ENCODE measurements at regions not wholly inside any gene's neighbourhood (a gene's known extent, or its start where the extent isn't known, plus 50 kb on each side); places are given as distances from the start of the nearest gene placed in this dataset.
"Not testable (repeated sequence)": the region's sequence is repeated elsewhere in the genome, so short reads cannot be mapped to it uniquely, and the experiment has no call there.

GRCh38 chr10:25100141-25100540 lies 74.7 kb upstream of the GPR158 start:
- TF ChIP-seq POLR2AphosphoS5 (IDR thresholded peaks at IDR 0.05; ENCODE audit: low read depth, low read length) (no peak), PAX5 (IDR thresholded peaks at IDR 0.05; ENCODE audit: insufficient read depth, low read length, severe bottlenecking) (no peak), POU2F2 (IDR thresholded peaks at IDR 0.05; ENCODE audit: low read depth, low read length) (no peak), SPI1 (IDR thresholded peaks at IDR 0.05; ENCODE audit: low read depth, low read length) (no peak), TAF1 (IDR thresholded peaks at IDR 0.05; ENCODE audit: low read depth, low read length) (no peak), POLR2A (IDR thresholded peaks at IDR 0.05; ENCODE audit: low read depth, low read length) (no peak)
- no peak for FAIRE-seq
- DNase-seq (ENCODE audit: insufficient read length, low spot score), result no peak

DNA sequence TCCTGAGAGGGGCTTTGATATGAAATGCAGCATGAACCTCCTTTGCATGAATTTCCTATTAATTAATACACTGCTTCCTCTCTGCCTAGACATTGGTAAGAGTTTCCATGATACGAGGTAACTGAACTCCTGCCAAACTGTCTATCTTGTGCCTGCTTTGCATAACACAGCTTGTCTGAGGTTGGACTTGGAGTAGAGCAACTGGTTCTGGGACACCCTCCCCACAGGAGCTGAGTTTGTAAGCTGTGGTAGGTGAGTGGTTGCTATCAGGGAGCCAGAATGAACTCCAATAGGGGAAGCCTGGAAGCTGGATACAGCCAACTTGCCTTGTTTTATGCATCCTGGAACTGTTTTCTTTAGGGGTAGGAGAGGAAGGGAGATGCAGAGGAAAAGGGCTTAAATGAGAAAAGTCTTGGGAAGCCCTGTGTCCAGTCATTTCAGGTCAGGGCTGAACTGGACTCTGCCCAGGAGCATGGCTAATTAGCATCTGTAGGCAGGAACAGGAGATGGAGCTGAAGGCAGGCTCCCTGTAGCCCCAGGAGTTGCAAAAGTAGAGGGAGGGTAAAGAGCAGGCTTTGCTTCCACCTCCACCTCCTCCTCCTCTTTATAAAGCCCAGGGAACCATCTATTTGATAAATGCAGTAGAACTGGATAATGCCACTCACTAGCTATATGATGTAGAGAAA lies 73.2 kb upstream of the GPR158 start:
- FAIRE-seq (no peak), DNase-seq (ENCODE audit: insufficient read length, low spot score) (no peak)
- no peak for TF ChIP-seq PAX5 (IDR thresholded peaks at IDR 0.05; ENCODE audit: insufficient read depth, low read length, severe bottlenecking)
- TF ChIP-seq SPI1 (IDR thresholded peaks at IDR 0.05; ENCODE audit: low read depth, low read length), result no peak
- no peak for TF ChIP-seq POLR2AphosphoS5 (IDR thresholded peaks at IDR 0.05; ENCODE audit: low read depth, low read length)
- TF ChIP-seq POLR2A (IDR thresholded peaks at IDR 0.05; ENCODE audit: low read depth, low read length), result no peak
- TF ChIP-seq TAF1 (IDR thresholded peaks at IDR 0.05; ENCODE audit: low read depth, low read length), result no peak
- TF ChIP-seq POU2F2 (IDR thresholded peaks at IDR 0.05; ENCODE audit: low read depth, low read length), result no peak

DNA sequence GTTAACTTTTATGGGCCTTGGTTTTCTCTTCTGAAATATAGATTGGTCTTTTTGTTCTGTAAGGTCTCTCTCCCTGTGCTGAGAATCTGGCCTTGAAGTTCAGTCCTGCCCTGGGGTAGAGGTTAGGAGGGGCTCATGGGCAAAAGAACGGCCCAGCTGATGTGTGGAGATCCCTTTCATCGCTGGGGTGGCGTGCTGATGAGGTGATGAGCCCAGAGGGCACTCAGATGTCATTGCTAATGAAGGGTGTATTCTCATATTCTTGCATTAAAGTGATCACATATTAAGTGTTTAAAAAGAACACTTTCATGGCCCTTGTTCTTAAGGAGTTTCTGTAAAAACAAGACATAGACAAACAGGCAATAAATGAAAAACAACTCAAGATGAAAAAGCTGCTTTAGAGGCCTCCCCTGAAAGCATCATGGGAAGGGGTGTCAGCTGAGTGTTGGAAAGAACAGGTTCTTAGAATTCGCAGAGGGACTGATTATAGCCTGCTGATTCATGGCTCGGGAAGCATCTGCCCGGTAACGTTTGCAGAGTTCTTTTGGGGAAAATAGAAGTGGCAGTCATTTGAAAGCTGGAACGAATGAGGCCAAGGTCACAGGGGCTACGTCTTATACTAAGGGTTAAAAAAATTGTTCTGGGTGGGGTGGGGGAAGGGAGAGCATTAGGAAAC lies 72.5 kb upstream of the GPR158 start:
- no peak for TF ChIP-seq POLR2AphosphoS5 (IDR thresholded peaks at IDR 0.05; ENCODE audit: low read depth, low read length)
- no peak for TF ChIP-seq POLR2A (IDR thresholded peaks at IDR 0.05; ENCODE audit: low read depth, low read length)
- no peak for TF ChIP-seq SPI1 (IDR thresholded peaks at IDR 0.05; ENCODE audit: low read depth, low read length)
- no peak for TF ChIP-seq PAX5 (IDR thresholded peaks at IDR 0.05; ENCODE audit: insufficient read depth, low read length, severe bottlenecking)
- no peak for TF ChIP-seq TAF1 (IDR thresholded peaks at IDR 0.05; ENCODE audit: low read depth, low read length)
- DNase-seq (ENCODE audit: insufficient read length, low spot score) (no peak), FAIRE-seq (no peak)

DNA sequence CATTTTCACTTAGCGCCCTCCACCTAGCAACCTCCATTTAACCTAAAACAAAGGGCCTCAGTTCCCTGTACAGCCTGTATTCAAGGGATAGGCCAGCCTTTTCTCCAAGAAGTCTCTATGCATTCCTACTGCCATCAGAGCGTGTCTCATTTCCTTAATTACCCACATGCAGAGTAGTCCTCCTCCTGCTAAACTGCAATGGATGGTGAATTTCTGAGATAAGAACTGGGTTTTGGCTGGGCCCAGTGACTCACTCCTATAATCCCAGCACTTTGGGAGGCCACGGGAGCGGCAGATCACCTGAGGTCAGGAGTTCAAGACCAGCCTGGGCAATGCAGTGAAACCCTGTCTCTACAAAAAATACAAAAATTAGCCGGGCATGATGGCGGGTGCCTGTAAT lies 71.1 kb upstream of the GPR158 start:
- no peak for DNase-seq (ENCODE audit: insufficient read length, low spot score)
- TF ChIP-seq POLR2A (IDR thresholded peaks at IDR 0.05; ENCODE audit: low read depth, low read length), result no peak
- FAIRE-seq, result no peak

- DNase-seq (ENCODE audit: insufficient read length, low spot score), result no peak
- no peak for FAIRE-seq
- TF ChIP-seq POLR2AphosphoS5 (IDR thresholded peaks at IDR 0.05; ENCODE audit: low read depth, low read length) (no peak), POLR2A (IDR thresholded peaks at IDR 0.05; ENCODE audit: low read depth, low read length) (no peak)
Measured at GRCh38 chr10:25104441-25104840, 70.4 kb upstream of the GPR158 start.

DNA sequence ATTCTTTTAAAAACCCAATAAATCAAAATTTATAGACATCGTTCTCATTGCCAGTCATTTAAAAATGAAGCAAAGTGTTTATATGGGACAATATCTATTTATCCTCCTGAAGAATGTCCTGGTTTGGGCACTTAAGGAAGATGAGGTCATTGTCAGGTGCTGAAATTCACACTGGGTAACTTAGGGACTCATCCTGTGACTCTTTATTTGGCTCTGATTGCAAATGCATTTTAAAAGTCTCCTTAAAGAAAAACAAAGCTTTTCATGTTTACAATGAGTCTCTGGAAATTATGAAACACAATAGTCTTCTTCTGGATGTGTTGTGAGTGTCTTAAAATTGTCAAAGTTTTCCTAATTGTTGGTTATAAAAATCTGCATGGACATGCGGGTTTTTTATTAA lies 69.5 kb upstream of the GPR158 start:
- FAIRE-seq (no peak), DNase-seq (ENCODE audit: insufficient read length, low spot score) (no peak)

GRCh38 chr10:25105743-25106260 lies 69.0 kb upstream of the GPR158 start:
- TF ChIP-seq SPI1 (IDR thresholded peaks at IDR 0.05; ENCODE audit: low read depth, low read length), result no peak
- no peak for DNase-seq (ENCODE audit: insufficient read length, low spot score)
- no peak for FAIRE-seq

More for the DNA sequence above, 69.5 kb upstream of the GPR158 start:
- TF ChIP-seq POU2F2 (IDR thresholded peaks at IDR 0.05; ENCODE audit: low read depth, low read length), result no peak
- TF ChIP-seq POLR2A (IDR thresholded peaks at IDR 0.05; ENCODE audit: low read depth, low read length), result no peak
- no peak for TF ChIP-seq PAX5 (IDR thresholded peaks at IDR 0.05; ENCODE audit: insufficient read depth, low read length, severe bottlenecking)
- no peak for TF ChIP-seq TAF1 (IDR thresholded peaks at IDR 0.05; ENCODE audit: low read depth, low read length)
- TF ChIP-seq POLR2AphosphoS5 (IDR thresholded peaks at IDR 0.05; ENCODE audit: low read depth, low read length), result no peak
- no peak for TF ChIP-seq SPI1 (IDR thresholded peaks at IDR 0.05; ENCODE audit: low read depth, low read length)

DNA sequence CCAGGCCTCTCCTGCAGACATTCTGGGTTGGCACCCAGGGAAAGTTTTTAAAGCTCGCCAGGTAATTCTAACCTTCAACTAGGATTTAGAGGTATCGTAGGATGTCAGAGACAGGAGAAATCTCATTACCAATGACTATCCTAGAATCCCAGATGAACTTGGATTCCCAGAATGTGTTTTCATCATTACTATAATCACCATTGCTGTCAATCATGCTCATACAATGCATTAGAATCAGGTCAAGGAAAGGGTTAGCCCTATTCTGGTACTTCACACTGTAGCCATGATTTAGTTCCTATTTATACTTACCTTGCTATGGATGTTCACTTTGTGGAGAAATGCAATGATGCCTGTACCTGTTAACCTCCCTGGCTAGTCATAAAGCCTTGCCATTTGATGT lies 67.0 kb upstream of the GPR158 start:
- TF ChIP-seq POLR2AphosphoS5 (IDR thresholded peaks at IDR 0.05; ENCODE audit: low read depth, low read length), result no peak
- TF ChIP-seq POU2F2 (IDR thresholded peaks at IDR 0.05; ENCODE audit: low read depth, low read length), result no peak
- no peak for TF ChIP-seq SPI1 (IDR thresholded peaks at IDR 0.05; ENCODE audit: low read depth, low read length)
- no peak for TF ChIP-seq TAF1 (IDR thresholded peaks at IDR 0.05; ENCODE audit: low read depth, low read length)
- no peak for TF ChIP-seq POLR2A (IDR thresholded peaks at IDR 0.05; ENCODE audit: low read depth, low read length)
- TF ChIP-seq PAX5 (IDR thresholded peaks at IDR 0.05; ENCODE audit: insufficient read depth, low read length, severe bottlenecking), result no peak
- DNase-seq (ENCODE audit: insufficient read length, low spot score) (no peak), FAIRE-seq (no peak)

DNA sequence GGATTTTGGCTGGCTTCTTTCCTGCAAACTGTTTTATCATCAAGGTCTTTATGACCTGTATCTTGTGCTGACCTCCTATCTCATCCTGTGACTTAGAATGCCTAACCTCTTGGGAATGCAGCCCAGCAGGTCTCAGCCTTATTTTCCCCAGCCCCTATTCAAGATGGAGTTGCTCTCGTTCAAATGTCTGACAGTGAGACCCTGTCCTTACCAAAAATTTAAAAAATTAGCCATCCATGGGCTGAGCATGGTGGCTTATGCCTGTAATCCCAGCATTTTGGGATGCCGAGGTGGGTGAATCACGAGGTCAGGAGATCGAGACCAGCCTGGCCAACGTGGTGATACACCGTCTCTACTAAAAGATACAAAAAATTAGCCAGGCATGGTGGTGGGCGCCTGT lies 64.9 kb upstream of the GPR158 start:
- FAIRE-seq; DNase-seq (ENCODE audit: insufficient read length, low spot score): not testable (repeated sequence)

GRCh38 chr10:25112016-25112415 lies 62.8 kb upstream of the GPR158 start:
- FAIRE-seq, result no peak
- TF ChIP-seq TAF1 (IDR thresholded peaks at IDR 0.05; ENCODE audit: low read depth, low read length), result no peak
- no peak for TF ChIP-seq POLR2A (IDR thresholded peaks at IDR 0.05; ENCODE audit: low read depth, low read length)
- no peak for TF ChIP-seq SPI1 (IDR thresholded peaks at IDR 0.05; ENCODE audit: low read depth, low read length)
- TF ChIP-seq PAX5 (IDR thresholded peaks at IDR 0.05; ENCODE audit: insufficient read depth, low read length, severe bottlenecking), result no peak
- no peak for TF ChIP-seq POLR2AphosphoS5 (IDR thresholded peaks at IDR 0.05; ENCODE audit: low read depth, low read length)
- no peak for TF ChIP-seq POU2F2 (IDR thresholded peaks at IDR 0.05; ENCODE audit: low read depth, low read length)
- no peak for DNase-seq (ENCODE audit: insufficient read length, low spot score)

Measured in GM12891 (cell line).